Liver (tissue), 8 donors: ENCODE measurements at regions not wholly inside any gene's neighbourhood (a gene's known extent, or its start where the extent isn't known, plus 50 kb on each side); places are given as distances from the start of the nearest gene placed in this dataset.

ENCODE experiments used
- DNase-seq: peaks from one replicate; pipeline ENCODE4 v3.0.0-alpha.2; 2017; ENCODE audit warnings: low spot score
- H3K27ac ChIP-seq, 2 donors: one replicate each; pipeline ENCODE4 v1.7.0; 2013; ENCODE audit warnings: inconsistent platforms in 2 of 2, low read length in 2 of 2, control low read depth in 1 of 2, low read depth in 1 of 2, mild to moderate bottlenecking in 1 of 2
- H3K27me3 ChIP-seq, 4 donors: one replicate each; pipeline versions ENCODE4 v1.6.1 to v1.7.0; 2013; ENCODE audit warnings: low read length in 3 of 4, inconsistent platforms in 1 of 4, mild to moderate bottlenecking in 1 of 4, moderate library complexity in 1 of 4; ENCODE audit not compliant: control insufficient read depth in 4 of 4, insufficient read depth in 4 of 4
- H3K36me3 ChIP-seq, 4 donors: one replicate each; pipeline versions ENCODE4 v1.6.1 to v1.7.0; 2013; ENCODE audit warnings: low read length in 3 of 4, mild to moderate bottlenecking in 3 of 4, low read depth in 1 of 4, moderate library complexity in 1 of 4; ENCODE audit not compliant: control insufficient read depth in 4 of 4, insufficient read depth in 3 of 4
- H3K4me1 ChIP-seq, 4 donors: one replicate each; pipeline versions ENCODE4 v1.6.1 to v1.7.0; 2013; ENCODE audit warnings: low read length in 3 of 4, mild to moderate bottlenecking in 3 of 4, moderate library complexity in 1 of 4; ENCODE audit not compliant: control insufficient read depth in 4 of 4, insufficient read depth in 4 of 4
- H3K4me3 ChIP-seq, 3 donors: one replicate each; pipeline versions ENCODE4 v1.6.1 to v1.7.0; 2013; ENCODE audit warnings: low read length in 3 of 3, control low read depth in 1 of 3, low read depth in 1 of 3, mild to moderate bottlenecking in 1 of 3
- H3K9ac ChIP-seq, 2 donors: one replicate each; pipeline ENCODE4 v1.7.0; 2013; ENCODE audit warnings: low read length in 2 of 2, mild to moderate bottlenecking in 2 of 2, moderate library complexity in 2 of 2, control low read depth in 1 of 2, low read depth in 1 of 2
- H3K9me3 ChIP-seq, 4 donors: one replicate each; pipeline versions ENCODE4 v1.6.1 to v1.7.0; 2013; ENCODE audit warnings: low read length in 3 of 4; ENCODE audit not compliant: control insufficient read depth in 4 of 4
- EGR1 ChIP-seq, 2 donors: IDR thresholded peaks; 2 replicates each; pipeline ENCODE4 v1.6.1; 2016 to 2018; ENCODE audit warnings: antibody characterized with exemption in 2 of 2, low read depth in 2 of 2
- FOXA1 ChIP-seq: IDR thresholded peaks from 2 replicates; pipeline ENCODE4 v1.6.1; 2016; ENCODE audit warnings: antibody characterized with exemption
- FOXA2 ChIP-seq: IDR thresholded peaks from 2 replicates; pipeline ENCODE4 v1.6.1; 2016; ENCODE audit warnings: antibody characterized with exemption
- GABPA ChIP-seq, 2 donors: IDR thresholded peaks in 1 of 2; conservative IDR thresholded peaks in 1 of 2; 2 replicates each; pipeline ENCODE4 v1.6.1; 2016; ENCODE audit warnings: antibody characterized with exemption in 2 of 2, mild to moderate bottlenecking in 1 of 2, moderate library complexity in 1 of 2
- HNF4A ChIP-seq, 2 donors: conservative IDR thresholded peaks; 2 replicates each; pipeline ENCODE4 v1.6.1; 2016; ENCODE audit warnings: antibody characterized with exemption in 2 of 2, mild to moderate bottlenecking in 2 of 2
- HNF4G ChIP-seq: IDR thresholded peaks from 2 replicates; pipeline ENCODE4 v1.6.1; 2016; ENCODE audit warnings: antibody characterized with exemption
- RAD21 ChIP-seq, 2 donors: IDR thresholded peaks; 2 replicates each; pipeline ENCODE4 v1.6.1; 2016; ENCODE audit warnings: antibody characterized with exemption in 2 of 2, mild to moderate bottlenecking in 2 of 2
- RXRA ChIP-seq, 2 donors: IDR thresholded peaks; 2 replicates each; pipeline ENCODE4 v1.6.1; 2017 to 2018; ENCODE audit warnings: antibody characterized with exemption in 2 of 2, mild to moderate bottlenecking in 1 of 2
- SP1 ChIP-seq: IDR thresholded peaks from 2 replicates; pipeline ENCODE4 v1.6.1; 2018; ENCODE audit warnings: antibody characterized with exemption, mild to moderate bottlenecking
- TAF1 ChIP-seq: conservative IDR thresholded peaks from 2 replicates; pipeline ENCODE4 v1.6.1; 2016; ENCODE audit warnings: antibody characterized with exemption, mild to moderate bottlenecking
- YY1 ChIP-seq: IDR thresholded peaks from 2 replicates; pipeline ENCODE4 v1.6.1; 2016; ENCODE audit warnings: antibody characterized with exemption, mild to moderate bottlenecking
- WGBS: extraction: QIAGEN DNeasy Blood & Tissue Kit; methylation state at CpG from one replicate; pipeline ENCODE4 v1.1.7; 2013; 5-methylcytosine and 5-hydroxymethylcytosine counted together
- TF ChIP-seq, protein P1 (sequence below): IDR thresholded peaks from 2 replicates; pipeline ENCODE4 v1.6.1; 2016; ENCODE audit warnings: antibody characterized with exemption
- TF ChIP-seq, protein P2 (sequence below): IDR thresholded peaks from 2 replicates; pipeline ENCODE4 v1.6.1; 2016; ENCODE audit warnings: antibody characterized with exemption
- TF ChIP-seq, protein P3 (sequence below): fragments of 150-350 bp; IDR thresholded peaks from 2 replicates; pipeline ENCODE4 v1.5.1; 2017; ENCODE audit warnings: improper control_type of control experiment, low read depth, low read length; ENCODE audit not compliant: missing input control
- TF ChIP-seq, protein P4 (sequence below): IDR thresholded peaks from 2 replicates; pipeline ENCODE4 v1.6.1; 2016; ENCODE audit warnings: antibody characterized with exemption, mild to moderate bottlenecking
- TF ChIP-seq, protein P5 (sequence below): IDR thresholded peaks from 2 replicates; pipeline ENCODE4 v1.6.1; 2016; ENCODE audit warnings: antibody characterized with exemption
- donor health status: healthy.
- donor health status: healthy.
- donor health status: healthy.
- donor health status: healthy.
- donor health status: healthy.

DNA sequence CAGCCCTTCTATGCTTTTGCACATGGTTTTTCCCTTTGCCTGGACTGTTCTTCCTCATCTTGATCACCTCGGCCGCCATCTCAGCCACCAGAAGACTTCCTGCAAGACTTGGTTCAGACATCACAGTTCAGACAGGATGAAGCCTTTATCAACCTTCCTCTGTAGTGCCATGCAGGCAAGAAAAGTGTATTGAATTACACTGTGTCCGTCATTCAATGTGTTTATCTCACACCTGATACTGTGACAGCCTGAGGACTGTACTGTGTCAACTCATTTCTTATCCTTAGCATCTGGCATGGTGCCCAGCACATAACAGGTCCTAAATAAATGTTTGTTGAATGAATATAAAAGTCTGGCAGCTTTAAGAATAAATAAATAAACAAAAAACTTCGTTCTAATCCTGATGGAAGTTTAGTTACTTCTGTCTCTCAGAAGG, 133.3 kb upstream of the MAN1A1 start:
- TF ChIP-seq, protein P1, sequence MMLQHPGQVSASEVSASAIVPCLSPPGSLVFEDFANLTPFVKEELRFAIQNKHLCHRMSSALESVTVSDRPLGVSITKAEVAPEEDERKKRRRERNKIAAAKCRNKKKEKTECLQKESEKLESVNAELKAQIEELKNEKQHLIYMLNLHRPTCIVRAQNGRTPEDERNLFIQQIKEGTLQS, result no peak
- TF ChIP-seq HNF4G (no peak), SP1 (no peak), RAD21 (IDR thresholded peaks at IDR 0.05) (no peak), HNF4A (conservative IDR thresholded peaks at IDR 0.05) (no peak), YY1 (no peak), TAF1 (no peak), FOXA2 (no peak), GABPA (IDR thresholded peaks at IDR 0.05 in 1 of 2, conservative IDR thresholded peaks at IDR 0.05 in 1 of 2) (no peak), RXRA (IDR thresholded peaks at IDR 0.05) (no peak)
- TF ChIP-seq, protein P2, sequence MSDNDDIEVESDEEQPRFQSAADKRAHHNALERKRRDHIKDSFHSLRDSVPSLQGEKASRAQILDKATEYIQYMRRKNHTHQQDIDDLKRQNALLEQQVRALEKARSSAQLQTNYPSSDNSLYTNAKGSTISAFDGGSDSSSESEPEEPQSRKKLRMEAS, result no peak
- TF ChIP-seq, protein P3, sequence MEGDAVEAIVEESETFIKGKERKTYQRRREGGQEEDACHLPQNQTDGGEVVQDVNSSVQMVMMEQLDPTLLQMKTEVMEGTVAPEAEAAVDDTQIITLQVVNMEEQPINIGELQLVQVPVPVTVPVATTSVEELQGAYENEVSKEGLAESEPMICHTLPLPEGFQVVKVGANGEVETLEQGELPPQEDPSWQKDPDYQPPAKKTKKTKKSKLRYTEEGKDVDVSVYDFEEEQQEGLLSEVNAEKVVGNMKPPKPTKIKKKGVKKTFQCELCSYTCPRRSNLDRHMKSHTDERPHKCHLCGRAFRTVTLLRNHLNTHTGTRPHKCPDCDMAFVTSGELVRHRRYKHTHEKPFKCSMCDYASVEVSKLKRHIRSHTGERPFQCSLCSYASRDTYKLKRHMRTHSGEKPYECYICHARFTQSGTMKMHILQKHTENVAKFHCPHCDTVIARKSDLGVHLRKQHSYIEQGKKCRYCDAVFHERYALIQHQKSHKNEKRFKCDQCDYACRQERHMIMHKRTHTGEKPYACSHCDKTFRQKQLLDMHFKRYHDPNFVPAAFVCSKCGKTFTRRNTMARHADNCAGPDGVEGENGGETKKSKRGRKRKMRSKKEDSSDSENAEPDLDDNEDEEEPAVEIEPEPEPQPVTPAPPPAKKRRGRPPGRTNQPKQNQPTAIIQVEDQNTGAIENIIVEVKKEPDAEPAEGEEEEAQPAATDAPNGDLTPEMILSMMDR, result no peak
- TF ChIP-seq, protein P4, sequence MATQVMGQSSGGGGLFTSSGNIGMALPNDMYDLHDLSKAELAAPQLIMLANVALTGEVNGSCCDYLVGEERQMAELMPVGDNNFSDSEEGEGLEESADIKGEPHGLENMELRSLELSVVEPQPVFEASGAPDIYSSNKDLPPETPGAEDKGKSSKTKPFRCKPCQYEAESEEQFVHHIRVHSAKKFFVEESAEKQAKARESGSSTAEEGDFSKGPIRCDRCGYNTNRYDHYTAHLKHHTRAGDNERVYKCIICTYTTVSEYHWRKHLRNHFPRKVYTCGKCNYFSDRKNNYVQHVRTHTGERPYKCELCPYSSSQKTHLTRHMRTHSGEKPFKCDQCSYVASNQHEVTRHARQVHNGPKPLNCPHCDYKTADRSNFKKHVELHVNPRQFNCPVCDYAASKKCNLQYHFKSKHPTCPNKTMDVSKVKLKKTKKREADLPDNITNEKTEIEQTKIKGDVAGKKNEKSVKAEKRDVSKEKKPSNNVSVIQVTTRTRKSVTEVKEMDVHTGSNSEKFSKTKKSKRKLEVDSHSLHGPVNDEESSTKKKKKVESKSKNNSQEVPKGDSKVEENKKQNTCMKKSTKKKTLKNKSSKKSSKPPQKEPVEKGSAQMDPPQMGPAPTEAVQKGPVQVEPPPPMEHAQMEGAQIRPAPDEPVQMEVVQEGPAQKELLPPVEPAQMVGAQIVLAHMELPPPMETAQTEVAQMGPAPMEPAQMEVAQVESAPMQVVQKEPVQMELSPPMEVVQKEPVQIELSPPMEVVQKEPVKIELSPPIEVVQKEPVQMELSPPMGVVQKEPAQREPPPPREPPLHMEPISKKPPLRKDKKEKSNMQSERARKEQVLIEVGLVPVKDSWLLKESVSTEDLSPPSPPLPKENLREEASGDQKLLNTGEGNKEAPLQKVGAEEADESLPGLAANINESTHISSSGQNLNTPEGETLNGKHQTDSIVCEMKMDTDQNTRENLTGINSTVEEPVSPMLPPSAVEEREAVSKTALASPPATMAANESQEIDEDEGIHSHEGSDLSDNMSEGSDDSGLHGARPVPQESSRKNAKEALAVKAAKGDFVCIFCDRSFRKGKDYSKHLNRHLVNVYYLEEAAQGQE, result no peak
- Histone ChIP-seq H3K36me3 (no peaks in the 10 kb centered on the region), H3K27me3 (no peaks in the 10 kb centered on the region), H3K9me3 (no peaks in the 10 kb centered on the region), H3K27ac (no peak overlapping the region), H3K4me3 (no peak overlapping the region), H3K4me1 (peaks cover 3 to 9% (median 5%) of the 10 kb centered on the region in 4 donors), H3K9ac (no peak overlapping the region)
- WGBS, result 81% methylated on average over 4 of the region's 4 CpGs
- DNase-seq, result no peak

DNA sequence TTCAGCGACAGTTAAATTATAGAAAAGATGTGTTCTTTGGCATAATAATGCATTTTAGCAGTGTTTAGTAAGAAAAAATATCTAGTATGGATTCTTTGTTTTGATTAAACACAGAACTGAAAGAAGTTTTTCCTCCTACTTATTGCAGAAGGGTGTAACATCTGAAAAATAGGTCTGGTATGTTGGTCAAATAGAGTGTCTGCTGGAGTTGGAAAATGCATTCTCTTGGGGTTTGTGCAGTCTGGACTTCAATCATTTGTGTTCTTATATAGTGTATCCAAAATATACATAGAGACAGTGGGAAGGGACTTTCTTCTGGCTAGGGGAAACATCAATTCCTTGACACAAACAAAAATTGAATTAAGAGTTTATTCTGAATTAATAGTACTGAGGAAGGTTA, 132.4 kb upstream of the MAN1A1 start:
- DNase-seq, result no peak
- no peak overlapping the region for H3K4me3 ChIP-seq
- TF ChIP-seq, protein P5, sequence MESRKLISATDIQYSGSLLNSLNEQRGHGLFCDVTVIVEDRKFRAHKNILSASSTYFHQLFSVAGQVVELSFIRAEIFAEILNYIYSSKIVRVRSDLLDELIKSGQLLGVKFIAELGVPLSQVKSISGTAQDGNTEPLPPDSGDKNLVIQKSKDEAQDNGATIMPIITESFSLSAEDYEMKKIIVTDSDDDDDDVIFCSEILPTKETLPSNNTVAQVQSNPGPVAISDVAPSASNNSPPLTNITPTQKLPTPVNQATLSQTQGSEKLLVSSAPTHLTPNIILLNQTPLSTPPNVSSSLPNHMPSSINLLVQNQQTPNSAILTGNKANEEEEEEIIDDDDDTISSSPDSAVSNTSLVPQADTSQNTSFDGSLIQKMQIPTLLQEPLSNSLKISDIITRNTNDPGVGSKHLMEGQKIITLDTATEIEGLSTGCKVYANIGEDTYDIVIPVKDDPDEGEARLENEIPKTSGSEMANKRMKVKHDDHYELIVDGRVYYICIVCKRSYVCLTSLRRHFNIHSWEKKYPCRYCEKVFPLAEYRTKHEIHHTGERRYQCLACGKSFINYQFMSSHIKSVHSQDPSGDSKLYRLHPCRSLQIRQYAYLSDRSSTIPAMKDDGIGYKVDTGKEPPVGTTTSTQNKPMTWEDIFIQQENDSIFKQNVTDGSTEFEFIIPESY, result no peak
- TF ChIP-seq RAD21 (IDR thresholded peaks at IDR 0.05) (no peak), HNF4G (no peak), YY1 (no peak), EGR1 (IDR thresholded peaks at IDR 0.05; ENCODE audit: low read depth in 2 of 2) (no peak), FOXA1 (no peak)
- H3K9ac ChIP-seq, result no peak overlapping the region
- no peaks in the 10 kb centered on the region for H3K27me3 ChIP-seq
- no peak overlapping the region for H3K27ac ChIP-seq
- H3K4me1 ChIP-seq, result peaks cover 3 to 9% (median 5%) of the 10 kb centered on the region in 4 donors
- H3K9me3 ChIP-seq, result no peaks in the 10 kb centered on the region
- no peaks in the 10 kb centered on the region for H3K36me3 ChIP-seq
- 97% methylated on average over 1 of the region's 1 CpG for WGBS
